ENCODE measurements at regions not wholly inside any gene's neighbourhood (a gene's known extent, or its start where the extent isn't known, plus 50 kb on each side); places are given as distances from the start of the nearest gene placed in this dataset.

- Histone ChIP-seq H3K14ac (ENCODE audit: low read length) (no peak overlapping the region), H3K23ac (ENCODE audit: low read depth, low read length, poor library complexity) (no peak overlapping the region), H2BK15ac (ENCODE audit: low read length) (no peak overlapping the region), H3K36me3 (replicated peaks in 1 of 2; ENCODE audit: control insufficient read depth in 2 of 2, insufficient read depth in 2 of 2, low read length in 2 of 2) (no peaks in the 10 kb centered on the region), H3K18ac (ENCODE audit: low read length) (no peak overlapping the region), H3K9me3 (replicated peaks in 1 of 2; ENCODE audit: control insufficient read depth in 2 of 2, insufficient read depth in 1 of 2, low read depth in 1 of 2, low read length in 2 of 2) (no peaks in the 10 kb centered on the region), H3K9ac (ENCODE audit: low read depth, low read length, poor library complexity) (no peak overlapping the region), H3K4me1 (ENCODE audit: control insufficient read depth in 2 of 2, insufficient read depth in 1 of 2, low read depth in 1 of 2, low read length in 2 of 2) (no peaks in the 10 kb centered on the region), H2BK5ac (ENCODE audit: low read length) (no peak overlapping the region), H3K4me2 (ENCODE audit: insufficient read depth, low read length, poor library complexity, severe bottlenecking) (no peak overlapping the region), H3K27ac (replicated peaks; ENCODE audit: low read length) (no peak overlapping the region), H4K8ac (ENCODE audit: low read depth, low read length) (no peak overlapping the region), H2BK120ac (ENCODE audit: low read depth, low read length) (no peak overlapping the region), H2AK5ac (ENCODE audit: low read depth, low read length) (no peak overlapping the region), H2BK12ac (ENCODE audit: low read length) (no peak overlapping the region), H2AFZ (ENCODE audit: low read length) (no peak overlapping the region), H3K79me1 (ENCODE audit: low read depth, low read length) (no peaks in the 10 kb centered on the region), H3K27me3 (ENCODE audit: control insufficient read depth in 3 of 3, insufficient read depth in 3 of 3, low read depth in 1 of 3, low read length in 3 of 3) (no peaks in the 10 kb centered on the region), H4K91ac (ENCODE audit: low read depth, low read length, poor library complexity) (no peak overlapping the region), H3K4me3 (ENCODE audit: low read length in 2 of 2) (no peak overlapping the region), H3K4ac (ENCODE audit: low read length) (no peak overlapping the region)
- WGBS, 2 donors (ENCODE audit: extremely low coverage in 2 of 2, insufficient read length in 2 of 2, insufficient replicate concordance in 1 of 2): no CpG with 5 or more reads among the region's 8 CpGs
- DNase-seq (ENCODE audit: low spot score): no peak
Observed at GRCh38 chr2:221051162-221051561, 520.9 kb downstream of the EPHA4 start.

GRCh38 chr2:221060376-221060775 lies 511.7 kb downstream of the EPHA4 start:
- H3K9ac ChIP-seq (ENCODE audit: low read depth, low read length, poor library complexity): no peak overlapping the region
- H3K27me3 ChIP-seq (ENCODE audit: control insufficient read depth in 3 of 3, insufficient read depth in 3 of 3, low read depth in 1 of 3, low read length in 3 of 3): no peaks in the 10 kb centered on the region
- no peak overlapping the region for H3K4me3 ChIP-seq (ENCODE audit: low read length in 2 of 2)
- no peak overlapping the region for H2AK5ac ChIP-seq (ENCODE audit: low read depth, low read length)
- H3K14ac ChIP-seq (ENCODE audit: low read length): no peak overlapping the region
- H2AFZ ChIP-seq (ENCODE audit: low read length): no peak overlapping the region
- H4K91ac ChIP-seq (ENCODE audit: low read depth, low read length, poor library complexity): no peak overlapping the region
- H3K79me1 ChIP-seq (ENCODE audit: low read depth, low read length): no peaks in the 10 kb centered on the region
- no peak overlapping the region for H3K23ac ChIP-seq (ENCODE audit: low read depth, low read length, poor library complexity)
- no peaks in the 10 kb centered on the region for H3K4me1 ChIP-seq (ENCODE audit: control insufficient read depth in 2 of 2, insufficient read depth in 1 of 2, low read depth in 1 of 2, low read length in 2 of 2)
- no peak overlapping the region for H2BK12ac ChIP-seq (ENCODE audit: low read length)
- H2BK120ac ChIP-seq (ENCODE audit: low read depth, low read length): no peak overlapping the region
- no peak overlapping the region for H4K8ac ChIP-seq (ENCODE audit: low read depth, low read length)
- H3K36me3 ChIP-seq (replicated peaks in 1 of 2; ENCODE audit: control insufficient read depth in 2 of 2, insufficient read depth in 2 of 2, low read length in 2 of 2): no peaks in the 10 kb centered on the region
- no peak overlapping the region for H2BK5ac ChIP-seq (ENCODE audit: low read length)
- no peak overlapping the region for H2BK15ac ChIP-seq (ENCODE audit: low read length)
- no peak overlapping the region for H3K4me2 ChIP-seq (ENCODE audit: insufficient read depth, low read length, poor library complexity, severe bottlenecking)
- no peak overlapping the region for H3K4ac ChIP-seq (ENCODE audit: low read length)
- H3K9me3 ChIP-seq (replicated peaks in 1 of 2; ENCODE audit: control insufficient read depth in 2 of 2, insufficient read depth in 1 of 2, low read depth in 1 of 2, low read length in 2 of 2): no peaks in the 10 kb centered on the region
- H3K27ac ChIP-seq (replicated peaks; ENCODE audit: low read length): no peak overlapping the region
- no peak for DNase-seq (ENCODE audit: low spot score)
- no peak overlapping the region for H3K18ac ChIP-seq (ENCODE audit: low read length)

- no peak overlapping the region for H3K4me2 ChIP-seq (ENCODE audit: insufficient read depth, low read length, poor library complexity, severe bottlenecking)
- no peak overlapping the region for H2AFZ ChIP-seq (ENCODE audit: low read length)
- H2AK5ac ChIP-seq (ENCODE audit: low read depth, low read length): no peak overlapping the region
- H3K27ac ChIP-seq (replicated peaks; ENCODE audit: low read length): no peak overlapping the region
- no peak for DNase-seq (ENCODE audit: low spot score)
- no peak overlapping the region for H3K9ac ChIP-seq (ENCODE audit: low read depth, low read length, poor library complexity)
- no peak overlapping the region for H2BK15ac ChIP-seq (ENCODE audit: low read length)
- H2BK12ac ChIP-seq (ENCODE audit: low read length): no peak overlapping the region
- H3K27me3 ChIP-seq (ENCODE audit: control insufficient read depth in 3 of 3, insufficient read depth in 3 of 3, low read depth in 1 of 3, low read length in 3 of 3): no peaks in the 10 kb centered on the region
- WGBS, 2 donors (ENCODE audit: extremely low coverage in 2 of 2, insufficient read length in 2 of 2, insufficient replicate concordance in 1 of 2): no CpG with 5 or more reads among the region's 3 CpGs
- no peak overlapping the region for H4K8ac ChIP-seq (ENCODE audit: low read depth, low read length)
- H3K9me3 ChIP-seq (replicated peaks in 1 of 2; ENCODE audit: control insufficient read depth in 2 of 2, insufficient read depth in 1 of 2, low read depth in 1 of 2, low read length in 2 of 2): no peaks in the 10 kb centered on the region
- no peak overlapping the region for H2BK5ac ChIP-seq (ENCODE audit: low read length)
- no peak overlapping the region for H3K14ac ChIP-seq (ENCODE audit: low read length)
- H3K4ac ChIP-seq (ENCODE audit: low read length): no peak overlapping the region
- no peaks in the 10 kb centered on the region for H3K4me1 ChIP-seq (ENCODE audit: control insufficient read depth in 2 of 2, insufficient read depth in 1 of 2, low read depth in 1 of 2, low read length in 2 of 2)
- H3K79me1 ChIP-seq (ENCODE audit: low read depth, low read length): no peaks in the 10 kb centered on the region
- no peak overlapping the region for H3K18ac ChIP-seq (ENCODE audit: low read length)
- H3K4me3 ChIP-seq (ENCODE audit: low read length in 2 of 2): no peak overlapping the region
- H3K36me3 ChIP-seq (replicated peaks in 1 of 2; ENCODE audit: control insufficient read depth in 2 of 2, insufficient read depth in 2 of 2, low read length in 2 of 2): no peaks in the 10 kb centered on the region
- H4K91ac ChIP-seq (ENCODE audit: low read depth, low read length, poor library complexity): no peak overlapping the region
- no peak overlapping the region for H2BK120ac ChIP-seq (ENCODE audit: low read depth, low read length)
- no peak overlapping the region for H3K23ac ChIP-seq (ENCODE audit: low read depth, low read length, poor library complexity)
Observed at GRCh38 chr2:221063568-221063967, 508.5 kb downstream of the EPHA4 start.

GRCh38 chr2:221064058-221064854 lies 507.8 kb downstream of the EPHA4 start:
- no peaks in the 10 kb centered on the region for H3K27me3 ChIP-seq (ENCODE audit: control insufficient read depth in 3 of 3, insufficient read depth in 3 of 3, low read depth in 1 of 3, low read length in 3 of 3)
- no peaks in the 10 kb centered on the region for H3K79me1 ChIP-seq (ENCODE audit: low read depth, low read length)
- H2BK5ac ChIP-seq (ENCODE audit: low read length): no peak overlapping the region
- no peak overlapping the region for H2BK120ac ChIP-seq (ENCODE audit: low read depth, low read length)
- no CpG with 5 or more reads among the region's 2 CpGs for WGBS, 2 donors (ENCODE audit: extremely low coverage in 2 of 2, insufficient read length in 2 of 2, insufficient replicate concordance in 1 of 2)
- no peak overlapping the region for H3K4ac ChIP-seq (ENCODE audit: low read length)
- no peak overlapping the region for H2BK12ac ChIP-seq (ENCODE audit: low read length)
- no peak for DNase-seq (ENCODE audit: low spot score)
- H2AFZ ChIP-seq (ENCODE audit: low read length): no peak overlapping the region
- H3K27ac ChIP-seq (replicated peaks; ENCODE audit: low read length): no peak overlapping the region
- no peaks in the 10 kb centered on the region for H3K9me3 ChIP-seq (replicated peaks in 1 of 2; ENCODE audit: control insufficient read depth in 2 of 2, insufficient read depth in 1 of 2, low read depth in 1 of 2, low read length in 2 of 2)
- H3K23ac ChIP-seq (ENCODE audit: low read depth, low read length, poor library complexity): no peak overlapping the region
- H3K14ac ChIP-seq (ENCODE audit: low read length): no peak overlapping the region
- H2BK15ac ChIP-seq (ENCODE audit: low read length): no peak overlapping the region
- no peaks in the 10 kb centered on the region for H3K36me3 ChIP-seq (replicated peaks in 1 of 2; ENCODE audit: control insufficient read depth in 2 of 2, insufficient read depth in 2 of 2, low read length in 2 of 2)
- no peak overlapping the region for H4K91ac ChIP-seq (ENCODE audit: low read depth, low read length, poor library complexity)
- no peak overlapping the region for H3K4me2 ChIP-seq (ENCODE audit: insufficient read depth, low read length, poor library complexity, severe bottlenecking)
- H3K4me3 ChIP-seq (ENCODE audit: low read length in 2 of 2): no peak overlapping the region
- H2AK5ac ChIP-seq (ENCODE audit: low read depth, low read length): no peak overlapping the region
- H3K4me1 ChIP-seq (ENCODE audit: control insufficient read depth in 2 of 2, insufficient read depth in 1 of 2, low read depth in 1 of 2, low read length in 2 of 2): no peaks in the 10 kb centered on the region
- no peak overlapping the region for H3K9ac ChIP-seq (ENCODE audit: low read depth, low read length, poor library complexity)
- H3K18ac ChIP-seq (ENCODE audit: low read length): no peak overlapping the region
- H4K8ac ChIP-seq (ENCODE audit: low read depth, low read length): no peak overlapping the region

Measured in neuronal stem cell (in vitro differentiated cells).